GM23338 (cell line): ENCODE measurements at regions not wholly inside any gene's neighbourhood (a gene's known extent, or its start where the extent isn't known, plus 50 kb on each side); places are given as distances from the start of the nearest gene placed in this dataset.

Source experiments
- ATAC-seq: fragments of 200-7000 bp; cut with Tn5 transposase; 3 replicates; pipeline ENCODE4 v1.9.1; 2020
- DNase-seq: peaks from one replicate; pipeline ENCODE4 v3.0.0-alpha.2; 2015; ENCODE audit warnings: low spot score
- H2AFZ ChIP-seq: fragments of 200-600 bp; sonication (generic); 2 replicates; pipeline ENCODE4 v1.8.0; 2016; ENCODE audit warnings: antibody characterized with exemption, mild to moderate bottlenecking, moderate library complexity
- H3F3A ChIP-seq: fragments of 200-600 bp; sonication (generic); replicated peaks from 2 replicates; pipeline ENCODE4 v1.8.0; 2017; ENCODE audit warnings: antibody characterized with exemption, mixed run types, low read depth
- H3K27ac ChIP-seq: fragments of 200-600 bp; sonication (generic); 2 replicates; pipeline ENCODE4 v1.6.1; 2016; ENCODE audit warnings: low read depth
- H3K27me3 ChIP-seq: fragments of 200-600 bp; sonication (generic); 2 replicates; pipeline ENCODE4 v1.8.0; 2016; ENCODE audit warnings: mild to moderate bottlenecking, mixed run types, moderate library complexity; ENCODE audit not compliant: insufficient read depth
- H3K36me3 ChIP-seq: fragments of 200-600 bp; sonication (generic); 2 replicates; pipeline ENCODE4 v1.8.0; 2016; ENCODE audit warnings: mild to moderate bottlenecking; ENCODE audit not compliant: insufficient read depth
- H3K4me1 ChIP-seq: fragments of 200-600 bp; sonication (generic); 2 replicates; pipeline ENCODE4 v1.8.0; 2016; ENCODE audit warnings: mild to moderate bottlenecking, moderate library complexity; ENCODE audit not compliant: insufficient read depth
- H3K4me2 ChIP-seq: fragments of 200-600 bp; sonication (generic); 2 replicates; pipeline ENCODE4 v1.7.1; 2017; ENCODE audit warnings: mixed run types
- H3K4me3 ChIP-seq: fragments of 200-600 bp; sonication (generic); 2 replicates; pipeline ENCODE4 v1.6.1; 2016; ENCODE audit warnings: mixed run types
- H3K79me2 ChIP-seq: fragments of 200-600 bp; sonication (generic); replicated peaks from 2 replicates; pipeline ENCODE4 v1.8.0; 2017; ENCODE audit warnings: mild to moderate bottlenecking; ENCODE audit not compliant: insufficient read depth
- H3K9me2 ChIP-seq: fragments of 200-600 bp; sonication (generic); 2 replicates; pipeline ENCODE4 v1.8.0; 2017; ENCODE audit not compliant: insufficient read depth
- H4K20me1 ChIP-seq: fragments of 200-600 bp; sonication (generic); replicated peaks from 2 replicates; pipeline ENCODE4 v1.8.0; 2017; ENCODE audit warnings: mild to moderate bottlenecking; ENCODE audit not compliant: insufficient read depth
- H3K27ac Mint-ChIP-seq: 2 replicates; pipeline ENCODE4 v1.8.0; 2020; ENCODE audit warnings: inconsistent platforms, mild to moderate bottlenecking, moderate library complexity, mixed read lengths
- H3K27me3 Mint-ChIP-seq: 3 replicates; pipeline ENCODE4 v1.8.0; 2022; ENCODE audit warnings: low read depth, mild to moderate bottlenecking, moderate library complexity, mixed read lengths, inconsistent platforms; ENCODE audit not compliant: insufficient read depth, poor library complexity
- H3K36me3 Mint-ChIP-seq: 3 replicates; pipeline ENCODE4 v1.8.0; 2021; ENCODE audit warnings: low read depth, mild to moderate bottlenecking, inconsistent platforms, moderate library complexity, mixed read lengths
- H3K4me1 Mint-ChIP-seq: 3 replicates; pipeline ENCODE4 v1.8.0; 2020; ENCODE audit warnings: mild to moderate bottlenecking, inconsistent platforms, mixed read lengths
- H3K4me3 Mint-ChIP-seq: 3 replicates; pipeline ENCODE4 v1.8.0; 2021; ENCODE audit warnings: moderate library complexity, mild to moderate bottlenecking, inconsistent platforms, mixed read lengths
- H3K9me3 Mint-ChIP-seq: 3 replicates; pipeline ENCODE4 v1.8.0; 2020; ENCODE audit warnings: moderate library complexity, mild to moderate bottlenecking, inconsistent platforms, mixed read lengths
- CREB1 ChIP-seq: fragments of 250-450 bp; sonication (Bioruptor Pico); IDR thresholded peaks from 2 replicates; pipeline ENCODE4 v1.5.0; 2020; ENCODE audit warnings: low read depth, mild to moderate bottlenecking, moderate library complexity
- CTCF ChIP-seq, 2 experiments: fragments of 200-600 bp in 1 of 2; sonication (generic) in 1 of 2; conservative IDR thresholded peaks; 2 replicates each; pipeline versions ENCODE4 v1.5.1 to v1.6.1; 2016 to 2017; ENCODE audit warnings: antibody characterized with exemption in 2 of 2, low read depth in 2 of 2, mild to moderate bottlenecking in 2 of 2, moderate library complexity in 1 of 2
- ETS1 ChIP-seq: IDR thresholded peaks from 2 replicates; pipeline ENCODE4 v1.6.1; 2016; ENCODE audit warnings: antibody characterized with exemption
- EZH2 ChIP-seq: fragments of 200-600 bp; sonication (generic); IDR thresholded peaks from one replicate; pipeline ENCODE4 v1.8.0; 2017; ENCODE audit warnings: antibody characterized with exemption, mild to moderate bottlenecking, low read depth; ENCODE audit not compliant: unreplicated experiment
- EZH2phosphoT487 ChIP-seq: fragments of 200-600 bp; sonication (generic); IDR thresholded peaks from one replicate; pipeline ENCODE4 v1.8.1; 2018; ENCODE audit warnings: antibody characterized with exemption; ENCODE audit not compliant: unreplicated experiment
- NANOG ChIP-seq: IDR thresholded peaks from 2 replicates; pipeline ENCODE4 v1.6.1; 2016; ENCODE audit warnings: antibody characterized with exemption, borderline replicate concordance
- REST ChIP-seq: IDR thresholded peaks from one replicate; pipeline ENCODE4 v1.6.1; 2018; ENCODE audit warnings: antibody characterized with exemption; ENCODE audit not compliant: unreplicated experiment
- STAT1 ChIP-seq: IDR thresholded peaks from one replicate; pipeline ENCODE4 v1.6.1; 2016; ENCODE audit warnings: antibody characterized with exemption; ENCODE audit not compliant: unreplicated experiment
- ZNF331 ChIP-seq: fragments of 250-450 bp; sonication (Bioruptor Pico); IDR thresholded peaks from 2 replicates; pipeline ENCODE4 v1.5.0; 2020; ENCODE audit warnings: low read depth, mild to moderate bottlenecking, moderate library complexity

GRCh38 chr5:103407402-103407801 is 148.8 kb downstream of the MACIR start:
- H3K4me3 ChIP-seq = no peak overlapping the region
- Mint-ChIP-seq H3K27ac (no peak overlapping the region), H3K9me3 (no peaks in the 10 kb centered on the region), H3K4me1 (no peaks in the 10 kb centered on the region), H3K4me3 (no peak overlapping the region), H3K27me3 (no peaks in the 10 kb centered on the region), H3K36me3 (no peaks in the 10 kb centered on the region)
- H3K27ac ChIP-seq = no peak overlapping the region
- no peaks in the 10 kb centered on the region for H4K20me1 ChIP-seq
- no peaks in the 10 kb centered on the region for H3K79me2 ChIP-seq
- no peak overlapping the region for H3K4me2 ChIP-seq
- H3K9me2 ChIP-seq = no peaks in the 10 kb centered on the region
- H3K4me1 ChIP-seq = no peaks in the 10 kb centered on the region
- no peak for TF ChIP-seq EZH2phosphoT487
- TF ChIP-seq STAT1 = no peak
- no peak for TF ChIP-seq CREB1 (CRISPR knock-in tag)
- no peak for TF ChIP-seq REST
- no peak for TF ChIP-seq EZH2
- no peak for TF ChIP-seq ZNF331
- TF ChIP-seq ETS1 = no peak
- TF ChIP-seq CTCF (conservative IDR thresholded peaks at IDR 0.05; ENCODE audit: low read depth in 2 of 2) = no peak
- TF ChIP-seq NANOG = no peak
- H3K36me3 ChIP-seq = no peaks in the 10 kb centered on the region
- DNase-seq (no peak), ATAC-seq (no peak)
- no peaks in the 10 kb centered on the region for H3F3A ChIP-seq
- H2AFZ ChIP-seq = peak overlapping the region; percentile 45; the same call in 1 of the 2 replicates
- no peaks in the 10 kb centered on the region for H3K27me3 ChIP-seq

- no peak for ATAC-seq
- no peak for TF ChIP-seq CREB1 (CRISPR knock-in tag)
- TF ChIP-seq REST = no peak
Measured at GRCh38 chr5:103404483-103404882, 145.9 kb downstream of the MACIR start.

More at GRCh38 chr5:103404483-103404882, 145.9 kb downstream of the MACIR start:
- no peaks in the 10 kb centered on the region for H3F3A ChIP-seq
- no peak overlapping the region for H3K27ac ChIP-seq
- Mint-ChIP-seq H3K4me3 (no peak overlapping the region), H3K4me1 (no peaks in the 10 kb centered on the region), H3K9me3 (no peaks in the 10 kb centered on the region), H3K27ac (no peak overlapping the region), H3K27me3 (no peaks in the 10 kb centered on the region), H3K36me3 (no peaks in the 10 kb centered on the region)
- no peaks in the 10 kb centered on the region for H3K27me3 ChIP-seq
- peaks cover 5% of the 10 kb centered on the region; the same call in 1 of the 2 replicates for H3K9me2 ChIP-seq
- H3K36me3 ChIP-seq = no peaks in the 10 kb centered on the region
- no peak overlapping the region for H3K4me3 ChIP-seq
- H2AFZ ChIP-seq = no peak overlapping the region
- no peaks in the 10 kb centered on the region for H3K4me1 ChIP-seq
- H3K79me2 ChIP-seq = no peaks in the 10 kb centered on the region
- no peak overlapping the region for H3K4me2 ChIP-seq
- DNase-seq = no peak
- H4K20me1 ChIP-seq = no peaks in the 10 kb centered on the region
